Loucy (cell line): ENCODE measurements at regions not wholly inside any gene's neighbourhood (a gene's known extent, or its start where the extent isn't known, plus 50 kb on each side); places are given as distances from the start of the nearest gene placed in this dataset.

ENCODE experiments used
- H2AFZ ChIP-seq: fragments of 200-600 bp; sonication (generic); 2 replicates; pipeline ENCODE4 v1.6.0; 2016; ENCODE audit warnings: antibody characterized with exemption, mild to moderate bottlenecking, low read length, moderate library complexity
- H3F3A ChIP-seq: fragments of 200-600 bp; 2 replicates; pipeline ENCODE4 v1.6.0; 2016; ENCODE audit warnings: antibody characterized with exemption, low read depth, mild to moderate bottlenecking
- H3K27me3 ChIP-seq: fragments of 200-600 bp; sonication (generic); 2 replicates; pipeline ENCODE4 v1.6.1; 2014; ENCODE audit warnings: low read length, mild to moderate bottlenecking; ENCODE audit not compliant: insufficient read depth, poor library complexity, severe bottlenecking
- H3K36me3 ChIP-seq: fragments of 200-600 bp; sonication (generic); 2 replicates; pipeline ENCODE4 v1.6.1; 2016; ENCODE audit warnings: low read length; ENCODE audit not compliant: insufficient read depth
- H3K4me1 ChIP-seq: fragments of 200-600 bp; sonication (generic); 2 replicates; pipeline ENCODE4 v1.5.1; 2014; ENCODE audit warnings: low read length, mild to moderate bottlenecking; ENCODE audit not compliant: insufficient read depth, poor library complexity, severe bottlenecking
- H3K4me2 ChIP-seq: fragments of 200-600 bp; sonication (generic); 2 replicates; pipeline ENCODE4 v1.6.0; 2014; ENCODE audit warnings: antibody characterized with exemption, low read length, low read depth, mild to moderate bottlenecking; ENCODE audit not compliant: poor library complexity, severe bottlenecking
- H3K4me3 ChIP-seq: fragments of 200-600 bp; sonication (generic); 2 replicates; pipeline ENCODE4 v1.5.1; 2014; ENCODE audit warnings: low read length, mild to moderate bottlenecking, mixed read lengths; ENCODE audit not compliant: poor library complexity, severe bottlenecking
- H3K79me2 ChIP-seq: fragments of 200-600 bp; sonication (generic); 2 replicates; pipeline ENCODE4 v1.6.1; 2014; ENCODE audit warnings: low read length; ENCODE audit not compliant: insufficient read depth
- H3K9ac ChIP-seq: fragments of 200-600 bp; sonication (generic); 2 replicates; pipeline ENCODE4 v1.6.0; 2014; ENCODE audit warnings: mild to moderate bottlenecking, low read depth, low read length, moderate library complexity; ENCODE audit not compliant: poor library complexity, severe bottlenecking
- H3K9me2 ChIP-seq: fragments of 200-600 bp; sonication (generic); replicated peaks from 2 replicates; pipeline ENCODE4 v1.6.1; 2016; ENCODE audit warnings: low read depth, low read length, mixed read lengths
- H3K9me3 ChIP-seq: fragments of 200-600 bp; sonication (generic); 2 replicates; pipeline ENCODE4 v1.6.1; 2014; ENCODE audit warnings: mild to moderate bottlenecking, antibody characterized with exemption, low read length, low read depth; ENCODE audit not compliant: insufficient read depth
- H4K20me1 ChIP-seq: fragments of 200-600 bp; sonication (generic); 2 replicates; pipeline ENCODE4 v1.6.0; 2014; ENCODE audit warnings: antibody characterized with exemption, low read length, mild to moderate bottlenecking; ENCODE audit not compliant: insufficient read depth, poor library complexity, severe bottlenecking
- EZH2phosphoT487 ChIP-seq: fragments of 200-600 bp; IDR thresholded peaks from 2 replicates; pipeline ENCODE4 v1.6.1; 2018; ENCODE audit warnings: antibody characterized with exemption, mild to moderate bottlenecking, moderate library complexity, borderline replicate concordance
- TF ChIP-seq, protein P1 (sequence below): fragments of 200-600 bp; sonication (generic); conservative IDR thresholded peaks from 2 replicates; pipeline ENCODE4 v1.5.1; 2014; ENCODE audit warnings: mild to moderate bottlenecking, antibody characterized with exemption, low read length

DNA sequence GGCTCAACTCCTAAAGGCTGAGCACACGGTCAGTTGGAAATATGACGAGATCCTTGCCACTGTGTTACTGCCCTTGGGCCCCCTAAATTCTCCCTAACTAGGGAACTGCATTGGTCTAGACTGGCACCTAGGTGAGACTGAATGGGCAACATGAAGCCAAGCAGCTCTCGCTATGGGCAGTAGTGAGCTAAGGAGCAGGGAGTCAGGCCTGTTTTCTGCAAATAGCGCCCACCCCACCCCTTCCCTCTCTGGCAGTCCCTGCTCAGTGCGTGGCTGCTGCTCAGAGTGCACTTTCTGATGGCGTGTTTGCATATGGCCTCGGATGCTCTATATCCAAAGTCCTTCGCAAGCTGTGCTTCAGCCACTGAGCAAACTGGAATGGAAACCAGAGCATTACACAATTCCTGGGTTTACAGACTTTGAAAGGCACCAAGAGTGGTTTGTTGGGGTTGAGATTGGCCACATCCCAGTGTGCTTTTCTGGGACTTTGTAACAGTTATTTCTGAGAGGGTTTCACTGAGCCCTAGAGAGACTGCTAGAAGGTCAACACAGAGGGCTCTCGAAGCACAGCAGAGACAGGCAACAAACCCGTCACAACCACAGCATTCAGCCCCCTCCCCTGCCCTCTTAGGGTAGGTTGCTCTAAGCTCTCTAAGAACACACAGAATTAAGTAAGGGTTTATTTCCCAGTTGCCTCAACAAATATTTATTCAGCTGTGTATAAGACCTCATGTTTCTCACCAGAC is 419.9 kb downstream of the STK39 start:
- Histone ChIP-seq H3K4me3 (no peak overlapping the region), H3K9ac (no peak overlapping the region), H3K9me2 (no peaks in the 10 kb centered on the region), H2AFZ (no peak overlapping the region), H3K9me3 (no peaks in the 10 kb centered on the region), H3K4me2 (no peak overlapping the region), H3K27me3 (no peaks in the 10 kb centered on the region), H4K20me1 (no peaks in the 10 kb centered on the region), H3F3A (no peaks in the 10 kb centered on the region), H3K79me2 (no peaks in the 10 kb centered on the region), H3K4me1 (no peaks in the 10 kb centered on the region), H3K36me3 (no peaks in the 10 kb centered on the region)
- no peak for TF ChIP-seq EZH2phosphoT487
- TF ChIP-seq, protein P1, sequence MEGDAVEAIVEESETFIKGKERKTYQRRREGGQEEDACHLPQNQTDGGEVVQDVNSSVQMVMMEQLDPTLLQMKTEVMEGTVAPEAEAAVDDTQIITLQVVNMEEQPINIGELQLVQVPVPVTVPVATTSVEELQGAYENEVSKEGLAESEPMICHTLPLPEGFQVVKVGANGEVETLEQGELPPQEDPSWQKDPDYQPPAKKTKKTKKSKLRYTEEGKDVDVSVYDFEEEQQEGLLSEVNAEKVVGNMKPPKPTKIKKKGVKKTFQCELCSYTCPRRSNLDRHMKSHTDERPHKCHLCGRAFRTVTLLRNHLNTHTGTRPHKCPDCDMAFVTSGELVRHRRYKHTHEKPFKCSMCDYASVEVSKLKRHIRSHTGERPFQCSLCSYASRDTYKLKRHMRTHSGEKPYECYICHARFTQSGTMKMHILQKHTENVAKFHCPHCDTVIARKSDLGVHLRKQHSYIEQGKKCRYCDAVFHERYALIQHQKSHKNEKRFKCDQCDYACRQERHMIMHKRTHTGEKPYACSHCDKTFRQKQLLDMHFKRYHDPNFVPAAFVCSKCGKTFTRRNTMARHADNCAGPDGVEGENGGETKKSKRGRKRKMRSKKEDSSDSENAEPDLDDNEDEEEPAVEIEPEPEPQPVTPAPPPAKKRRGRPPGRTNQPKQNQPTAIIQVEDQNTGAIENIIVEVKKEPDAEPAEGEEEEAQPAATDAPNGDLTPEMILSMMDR, result no peak

DNA sequence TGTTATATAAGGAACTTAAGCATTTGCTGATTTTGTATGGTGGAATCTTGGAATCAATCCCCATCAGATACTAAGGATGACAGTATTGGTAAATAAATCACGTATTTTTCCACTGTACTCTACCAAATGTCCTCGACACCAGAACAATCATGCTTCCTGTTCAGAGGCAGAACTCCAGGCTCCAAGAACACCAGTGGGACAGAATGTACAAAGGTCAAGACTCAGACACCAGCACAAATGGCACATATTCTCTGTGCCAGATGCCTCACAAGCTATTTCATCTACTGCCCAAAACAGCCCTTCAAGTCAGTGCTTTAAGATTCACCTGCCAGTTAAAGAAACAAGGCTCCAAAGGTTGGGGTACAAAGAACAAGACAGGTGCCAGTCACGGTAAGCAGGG is 420.5 kb downstream of the STK39 start:
- Histone ChIP-seq H2AFZ (no peak overlapping the region), H3K4me3 (no peak overlapping the region), H3K4me1 (no peaks in the 10 kb centered on the region), H3K27me3 (no peaks in the 10 kb centered on the region), H4K20me1 (no peaks in the 10 kb centered on the region), H3K4me2 (no peak overlapping the region), H3F3A (no peaks in the 10 kb centered on the region), H3K9me3 (no peaks in the 10 kb centered on the region), H3K9me2 (no peaks in the 10 kb centered on the region), H3K9ac (no peak overlapping the region), H3K79me2 (no peaks in the 10 kb centered on the region), H3K36me3 (no peaks in the 10 kb centered on the region)
- TF ChIP-seq EZH2phosphoT487, result no peak
- TF ChIP-seq, protein P1, result no peak

DNA sequence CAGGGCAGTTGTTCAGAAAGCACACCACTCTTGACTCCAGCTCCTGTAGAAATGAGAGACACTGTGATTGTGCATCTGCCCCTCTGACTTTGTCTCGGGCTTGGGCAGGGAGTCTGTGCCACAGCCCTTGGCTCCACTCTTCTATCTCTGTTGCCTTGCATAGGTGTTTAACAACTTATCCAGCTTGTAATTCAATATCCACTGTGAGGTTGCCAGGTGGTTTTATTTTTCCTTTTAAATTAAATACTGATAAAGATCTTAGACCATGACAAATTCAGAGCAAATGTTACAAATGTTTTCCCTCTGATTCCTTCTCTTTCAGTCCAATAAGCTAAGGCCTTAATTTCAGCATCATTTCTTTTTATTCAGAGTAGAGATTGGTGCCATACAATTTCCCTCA is 421.7 kb downstream of the STK39 start:
- H3K79me2 ChIP-seq, result no peaks in the 10 kb centered on the region

More for the DNA sequence above, 421.7 kb downstream of the STK39 start:
- Histone ChIP-seq H3K36me3 (no peaks in the 10 kb centered on the region), H3K9me3 (no peaks in the 10 kb centered on the region), H3K9ac (no peak overlapping the region), H3F3A (no peaks in the 10 kb centered on the region), H4K20me1 (no peaks in the 10 kb centered on the region), H2AFZ (no peak overlapping the region), H3K4me1 (no peaks in the 10 kb centered on the region), H3K4me3 (no peak overlapping the region), H3K27me3 (no peaks in the 10 kb centered on the region), H3K9me2 (no peaks in the 10 kb centered on the region), H3K4me2 (no peak overlapping the region)
- no peak for TF ChIP-seq EZH2phosphoT487
- TF ChIP-seq, protein P1, result no peak
